ENCODE measurements at regions not wholly inside any gene's neighbourhood (a gene's known extent, or its start where the extent isn't known, plus 50 kb on each side); places are given as distances from the start of the nearest gene placed in this dataset.
"Not testable (repeated sequence)": the region's sequence is repeated elsewhere in the genome, so short reads cannot be mapped to it uniquely, and the experiment has no call there.

DNA sequence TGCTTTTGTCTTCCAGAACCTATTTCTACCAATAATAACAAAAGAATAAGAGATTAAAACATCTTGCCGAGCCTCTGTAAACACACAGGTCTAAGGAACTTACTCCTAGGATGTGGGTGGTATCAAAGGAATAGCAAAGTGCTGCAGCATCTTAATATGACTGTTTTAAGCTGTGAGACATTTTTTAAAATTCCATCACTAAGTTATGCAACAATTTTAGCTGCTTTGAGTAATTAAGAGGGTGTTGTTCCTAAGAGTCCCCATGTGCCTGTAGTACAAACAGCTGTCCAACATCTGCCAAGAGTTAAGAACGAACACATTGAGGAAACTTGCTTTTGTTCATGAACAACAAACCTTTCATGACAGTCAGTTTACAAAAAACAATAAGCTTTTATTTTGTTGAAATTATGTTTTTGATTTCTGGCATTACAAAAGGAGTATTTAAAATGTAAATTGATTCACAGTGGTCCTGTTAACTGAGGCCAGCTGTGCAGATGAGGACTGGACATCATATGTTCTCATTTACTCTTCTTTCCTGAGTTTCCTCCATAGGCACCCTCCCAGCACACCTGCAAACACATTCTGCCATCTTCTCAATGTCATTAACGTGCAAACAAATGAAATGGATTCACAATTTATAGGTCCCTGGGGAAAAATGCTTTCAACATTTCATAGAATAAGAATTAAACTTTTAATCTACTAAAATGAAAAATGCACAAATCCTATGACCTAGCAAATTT, 337.3 kb upstream of the ARHGEF26 start:
- H3K4me1 ChIP-seq (ENCODE audit: insufficient read depth, low read length, poor library complexity, severe bottlenecking), result peaks cover 32% of the 10 kb centered on the region
- POLR2A ChIA-PET (ENCODE audit: low non-redundant PET), result no interaction called here
- TF ChIP-seq EZH2 (IDR thresholded peaks at IDR 0.05; ENCODE audit: borderline replicate concordance, low read depth, low read length, poor library complexity, severe bottlenecking) (no peak), CTCF (conservative IDR thresholded peaks at IDR 0.05; ENCODE audit: low read depth, low read length) (no peak)
- no peak overlapping the region for H3K27ac ChIP-seq (ENCODE audit: low read depth, low read length, poor library complexity, severe bottlenecking)
- no peaks in the 10 kb centered on the region for H3K36me3 ChIP-seq (ENCODE audit: insufficient read depth, low read length, poor library complexity, severe bottlenecking)
- H3K9me3 ChIP-seq (ENCODE audit: low read depth, low read length, poor library complexity, severe bottlenecking), result no peaks in the 10 kb centered on the region
- H3K27me3 ChIP-seq (replicated peaks; ENCODE audit: insufficient read depth, low read depth, low read length, poor library complexity), result no peaks in the 10 kb centered on the region
- no peak overlapping the region for H3K4me3 ChIP-seq (ENCODE audit: low read depth, low read length, poor library complexity, severe bottlenecking)
- intact Hi-C loops (cut with micrococcal nuclease; ENCODE audit: unreplicated experiment), result loop anchor here (1.0 to 10.0 kb wide), 2 partner anchors 141 to 186 kb away; no protein-coding TSS in a partner anchor
- CTCF ChIA-PET, result interaction anchor here (1.7 to 3.2 kb wide), 2 partner anchors 15 to 187 kb away, joined by 5 to 8 read pairs; no protein-coding TSS in a partner anchor
- no TSS peak for BruUV-seq (replicated peaks)
- no peak for DNase-seq (ENCODE audit: low spot score)

DNA sequence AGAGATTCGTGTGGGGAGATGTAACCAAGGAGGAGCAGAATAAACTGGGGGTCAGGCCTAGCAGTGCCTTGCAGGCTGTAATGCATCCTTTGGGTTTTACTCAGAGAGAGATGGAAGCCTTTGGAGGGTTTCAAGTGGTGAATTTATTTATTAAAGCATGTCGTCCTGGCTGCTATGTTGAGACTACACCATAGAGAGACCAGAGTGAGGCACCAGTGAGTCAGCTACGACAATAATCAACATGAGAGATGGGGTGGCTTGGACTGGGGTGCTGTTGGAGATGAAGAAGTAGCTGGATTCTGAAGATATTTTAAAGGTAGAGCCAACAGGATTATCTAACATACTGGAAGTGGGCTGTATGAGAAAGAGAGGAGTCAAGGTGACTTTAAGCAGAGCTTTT, 335.3 kb upstream of the ARHGEF26 start:
- ChIA-PET CTCF (no interaction called here), POLR2A (ENCODE audit: low non-redundant PET) (no interaction called here)
- BruUV-seq (replicated peaks), result no TSS peak
- no peak for DNase-seq (ENCODE audit: low spot score)
- Histone ChIP-seq H3K9me3 (ENCODE audit: low read depth, low read length, poor library complexity, severe bottlenecking) (no peaks in the 10 kb centered on the region), H3K4me1 (ENCODE audit: insufficient read depth, low read length, poor library complexity, severe bottlenecking) (peaks cover 32% of the 10 kb centered on the region), H3K4me3 (ENCODE audit: low read depth, low read length, poor library complexity, severe bottlenecking) (no peak overlapping the region), H3K27me3 (replicated peaks; ENCODE audit: insufficient read depth, low read depth, low read length, poor library complexity) (no peaks in the 10 kb centered on the region), H3K27ac (ENCODE audit: low read depth, low read length, poor library complexity, severe bottlenecking) (no peak overlapping the region), H3K36me3 (ENCODE audit: insufficient read depth, low read length, poor library complexity, severe bottlenecking) (no peaks in the 10 kb centered on the region)
- intact Hi-C loops (cut with micrococcal nuclease; ENCODE audit: unreplicated experiment), result loop anchor here (10.0 kb wide), 1 partner anchor 139 kb away; no protein-coding TSS in a partner anchor
- TF ChIP-seq CTCF (conservative IDR thresholded peaks at IDR 0.05; ENCODE audit: low read depth, low read length) (no peak; the same call in 1 of the 2 replicates), EZH2 (IDR thresholded peaks at IDR 0.05; ENCODE audit: borderline replicate concordance, low read depth, low read length, poor library complexity, severe bottlenecking) (no peak)

GRCh38 chr3:153789380-153789779, 331.8 kb upstream of the ARHGEF26 start:
- DNase-seq (ENCODE audit: low spot score), result no peak
- ChIA-PET CTCF (no interaction called here), POLR2A (ENCODE audit: low non-redundant PET) (no interaction called here)
- BruUV-seq (replicated peaks), result no TSS peak
- no peaks in the 10 kb centered on the region for H3K9me3 ChIP-seq (ENCODE audit: low read depth, low read length, poor library complexity, severe bottlenecking)
- TF ChIP-seq EZH2 (IDR thresholded peaks at IDR 0.05; ENCODE audit: borderline replicate concordance, low read depth, low read length, poor library complexity, severe bottlenecking), result no peak
- no peak for TF ChIP-seq CTCF (conservative IDR thresholded peaks at IDR 0.05; ENCODE audit: low read depth, low read length)
- H3K27me3 ChIP-seq (replicated peaks; ENCODE audit: insufficient read depth, low read depth, low read length, poor library complexity), result no peaks in the 10 kb centered on the region
- peaks cover 11% of the 10 kb centered on the region for H3K4me1 ChIP-seq (ENCODE audit: insufficient read depth, low read length, poor library complexity, severe bottlenecking)
- H3K4me3 ChIP-seq (ENCODE audit: low read depth, low read length, poor library complexity, severe bottlenecking), result no peak overlapping the region
- no peak overlapping the region for H3K27ac ChIP-seq (ENCODE audit: low read depth, low read length, poor library complexity, severe bottlenecking)
- no peaks in the 10 kb centered on the region for H3K36me3 ChIP-seq (ENCODE audit: insufficient read depth, low read length, poor library complexity, severe bottlenecking)
- intact Hi-C loops (cut with micrococcal nuclease; ENCODE audit: unreplicated experiment), result loop anchor here (10.0 kb wide), 1 partner anchor 135 kb away; no protein-coding TSS in a partner anchor

DNA sequence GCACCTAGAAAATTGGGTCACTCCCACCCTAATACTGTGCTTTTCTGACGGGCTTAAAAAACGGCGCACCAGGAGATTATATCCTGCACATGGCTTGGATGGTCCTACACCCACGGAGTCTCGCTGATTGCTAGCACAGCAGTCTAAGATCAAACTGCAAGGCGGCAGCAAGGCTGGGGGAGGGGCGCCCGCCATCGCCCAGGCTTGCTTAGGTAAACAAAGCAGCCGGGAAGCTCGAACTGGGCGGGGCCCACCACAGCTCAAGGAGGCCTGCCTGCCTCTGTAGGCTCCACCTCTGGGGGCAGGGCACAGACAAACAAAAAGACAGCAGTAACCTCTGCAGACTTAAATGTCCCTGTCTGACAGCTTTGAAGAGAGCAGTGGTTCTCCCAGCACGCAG, 324.1 kb upstream of the ARHGEF26 start:
- DNase-seq (ENCODE audit: low spot score); H3K36me3 ChIP-seq (ENCODE audit: insufficient read depth, low read length, poor library complexity, severe bottlenecking); H3K4me1 ChIP-seq (ENCODE audit: insufficient read depth, low read length, poor library complexity, severe bottlenecking); CTCF ChIA-PET; H3K9me3 ChIP-seq (ENCODE audit: low read depth, low read length, poor library complexity, severe bottlenecking); H3K27ac ChIP-seq (ENCODE audit: low read depth, low read length, poor library complexity, severe bottlenecking); intact Hi-C loops (cut with micrococcal nuclease; ENCODE audit: unreplicated experiment); H3K27me3 ChIP-seq (replicated peaks; ENCODE audit: insufficient read depth, low read depth, low read length, poor library complexity); BruUV-seq (replicated peaks); H3K4me3 ChIP-seq (ENCODE audit: low read depth, low read length, poor library complexity, severe bottlenecking); POLR2A ChIA-PET (ENCODE audit: low non-redundant PET): not testable (repeated sequence)
